ENCODE measurements at regions not wholly inside any gene's neighbourhood (a gene's known extent, or its start where the extent isn't known, plus 50 kb on each side); places are given as distances from the start of the nearest gene placed in this dataset.

GRCh38 chr6:95767897-95768463 lies 190.6 kb downstream of the MANEA start:
- no peak overlapping the region for H3K27ac ChIP-seq (ENCODE audit: low read depth, low read length)
- 100% methylated on average over 1 of the region's 4 CpGs for WGBS (ENCODE audit: extremely low coverage, insufficient coverage, insufficient read length)
- no peaks in the 10 kb centered on the region for H3K79me2 ChIP-seq (ENCODE audit: control insufficient read depth, insufficient read depth, low read length, poor library complexity)
- no peaks in the 10 kb centered on the region for H3K4me1 ChIP-seq (ENCODE audit: control insufficient read depth in 1 of 2, insufficient read depth in 2 of 2, low read length in 2 of 2)
- no peaks in the 10 kb centered on the region for H3K9me3 ChIP-seq (ENCODE audit: insufficient read depth, low read depth, low read length)
- H3K4ac ChIP-seq (ENCODE audit: low read depth, low read length), result no peak overlapping the region
- no peaks in the 10 kb centered on the region for H3K36me3 ChIP-seq (ENCODE audit: control insufficient read depth in 1 of 2, insufficient read depth in 2 of 2, low read length in 2 of 2)
- no peak overlapping the region for H3K18ac ChIP-seq (ENCODE audit: low read length)
- H3K9ac ChIP-seq (ENCODE audit: low read length), result no peak overlapping the region
- H2AFZ ChIP-seq (ENCODE audit: insufficient read depth, low read length, poor library complexity), result no peak overlapping the region
- no peak overlapping the region for H2AK5ac ChIP-seq (ENCODE audit: low read length)
- no peak overlapping the region for H2BK12ac ChIP-seq (ENCODE audit: low read length)
- no peak overlapping the region for H3K14ac ChIP-seq (ENCODE audit: low read length)
- H3K79me1 ChIP-seq (ENCODE audit: low read length), result no peaks in the 10 kb centered on the region
- DNase-seq, result no peak
- H3K23ac ChIP-seq (ENCODE audit: low read length), result no peak overlapping the region
- H3K4me3 ChIP-seq (ENCODE audit: low read depth, low read length), result no peak overlapping the region
- no peaks in the 10 kb centered on the region for H3K27me3 ChIP-seq (ENCODE audit: insufficient read depth, low read length)
- H4K12ac ChIP-seq (ENCODE audit: low read depth, low read length), result no peak overlapping the region
- H2BK120ac ChIP-seq (ENCODE audit: insufficient read depth, low read length, poor library complexity), result no peak overlapping the region
- H4K8ac ChIP-seq (ENCODE audit: low read depth, low read length), result no peak overlapping the region
- H3K4me2 ChIP-seq (ENCODE audit: low read length), result no peak overlapping the region
- H4K91ac ChIP-seq (ENCODE audit: low read depth, low read length), result no peak overlapping the region
- H2BK5ac ChIP-seq (ENCODE audit: low read depth, low read length, poor library complexity), result no peak overlapping the region

GRCh38 chr6:95768539-95768938 lies 191.2 kb downstream of the MANEA start:
- Histone ChIP-seq H3K9me3 (ENCODE audit: insufficient read depth, low read depth, low read length) (no peaks in the 10 kb centered on the region), H3K18ac (ENCODE audit: low read length) (no peak overlapping the region), H3K79me1 (ENCODE audit: low read length) (no peaks in the 10 kb centered on the region), H2BK12ac (ENCODE audit: low read length) (no peak overlapping the region), H4K12ac (ENCODE audit: low read depth, low read length) (no peak overlapping the region), H3K4me1 (ENCODE audit: control insufficient read depth in 1 of 2, insufficient read depth in 2 of 2, low read length in 2 of 2) (no peaks in the 10 kb centered on the region), H3K27me3 (ENCODE audit: insufficient read depth, low read length) (no peaks in the 10 kb centered on the region), H3K27ac (ENCODE audit: low read depth, low read length) (no peak overlapping the region), H3K14ac (ENCODE audit: low read length) (no peak overlapping the region), H3K4me2 (ENCODE audit: low read length) (no peak overlapping the region), H3K23ac (ENCODE audit: low read length) (no peak overlapping the region), H2BK120ac (ENCODE audit: insufficient read depth, low read length, poor library complexity) (no peak overlapping the region), H3K4ac (ENCODE audit: low read depth, low read length) (no peak overlapping the region), H4K91ac (ENCODE audit: low read depth, low read length) (no peak overlapping the region), H2AK5ac (ENCODE audit: low read length) (no peak overlapping the region), H2BK5ac (ENCODE audit: low read depth, low read length, poor library complexity) (no peak overlapping the region), H3K4me3 (ENCODE audit: low read depth, low read length) (no peak overlapping the region), H3K9ac (ENCODE audit: low read length) (no peak overlapping the region), H4K8ac (ENCODE audit: low read depth, low read length) (no peak overlapping the region), H2AFZ (ENCODE audit: insufficient read depth, low read length, poor library complexity) (no peak overlapping the region), H3K79me2 (ENCODE audit: control insufficient read depth, insufficient read depth, low read length, poor library complexity) (no peaks in the 10 kb centered on the region), H3K36me3 (ENCODE audit: control insufficient read depth in 1 of 2, insufficient read depth in 2 of 2, low read length in 2 of 2) (no peaks in the 10 kb centered on the region)
- DNase-seq, result no peak
- no CpG with 5 or more reads among the region's 3 CpGs for WGBS (ENCODE audit: extremely low coverage, insufficient coverage, insufficient read length)

DNA sequence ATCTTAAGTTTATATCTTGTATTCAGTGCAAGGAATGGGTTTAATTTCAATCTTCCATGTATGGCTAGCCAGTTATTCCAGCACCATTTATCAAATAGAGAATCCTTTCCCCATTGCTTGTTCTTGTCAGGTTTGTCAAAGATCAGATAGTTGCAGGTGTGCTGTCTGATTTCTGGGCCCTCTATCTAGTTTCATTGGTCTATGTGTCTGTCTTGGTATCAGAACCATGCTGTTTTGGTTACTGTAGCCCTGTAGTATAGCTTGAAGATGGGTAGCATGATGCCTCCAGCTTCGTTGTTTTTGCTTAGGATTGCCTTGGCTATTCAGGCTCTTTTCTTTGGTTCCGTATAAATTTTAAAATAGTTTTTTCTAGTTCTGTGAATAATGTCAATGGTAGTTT lies 200.0 kb downstream of the MANEA start:
- Histone ChIP-seq H3K79me1 (ENCODE audit: low read length) (no peaks in the 10 kb centered on the region), H2AK5ac (ENCODE audit: low read length) (no peak overlapping the region), H2BK120ac (ENCODE audit: insufficient read depth, low read length, poor library complexity) (no peak overlapping the region), H4K91ac (ENCODE audit: low read depth, low read length) (no peak overlapping the region), H3K18ac (ENCODE audit: low read length) (no peak overlapping the region), H3K79me2 (ENCODE audit: control insufficient read depth, insufficient read depth, low read length, poor library complexity) (no peaks in the 10 kb centered on the region), H3K4me1 (ENCODE audit: control insufficient read depth in 1 of 2, insufficient read depth in 2 of 2, low read length in 2 of 2) (no peaks in the 10 kb centered on the region), H4K8ac (ENCODE audit: low read depth, low read length) (no peak overlapping the region), H2BK5ac (ENCODE audit: low read depth, low read length, poor library complexity) (no peak overlapping the region), H2AFZ (ENCODE audit: insufficient read depth, low read length, poor library complexity) (no peak overlapping the region), H3K27me3 (ENCODE audit: insufficient read depth, low read length) (no peaks in the 10 kb centered on the region), H3K4me3 (ENCODE audit: low read depth, low read length) (no peak overlapping the region), H3K36me3 (ENCODE audit: control insufficient read depth in 1 of 2, insufficient read depth in 2 of 2, low read length in 2 of 2) (no peaks in the 10 kb centered on the region), H3K4ac (ENCODE audit: low read depth, low read length) (no peak overlapping the region), H3K9ac (ENCODE audit: low read length) (no peak overlapping the region), H3K14ac (ENCODE audit: low read length) (no peak overlapping the region), H3K9me3 (ENCODE audit: insufficient read depth, low read depth, low read length) (no peaks in the 10 kb centered on the region), H4K12ac (ENCODE audit: low read depth, low read length) (no peak overlapping the region), H3K4me2 (ENCODE audit: low read length) (no peak overlapping the region), H3K27ac (ENCODE audit: low read depth, low read length) (no peak overlapping the region), H3K23ac (ENCODE audit: low read length) (no peak overlapping the region), H2BK12ac (ENCODE audit: low read length) (no peak overlapping the region)
- WGBS (ENCODE audit: extremely low coverage, insufficient coverage, insufficient read length), result no CpG with 5 or more reads among the region's 2 CpGs
- DNase-seq, result no peak

GRCh38 chr6:95780037-95780436 lies 202.7 kb downstream of the MANEA start:
- Histone ChIP-seq H3K36me3 (ENCODE audit: control insufficient read depth in 1 of 2, insufficient read depth in 2 of 2, low read length in 2 of 2) (no peaks in the 10 kb centered on the region), H4K8ac (ENCODE audit: low read depth, low read length) (no peak overlapping the region), H3K4me3 (ENCODE audit: low read depth, low read length) (no peak overlapping the region), H3K9me3 (ENCODE audit: insufficient read depth, low read depth, low read length) (no peaks in the 10 kb centered on the region), H3K23ac (ENCODE audit: low read length) (no peak overlapping the region), H3K27me3 (ENCODE audit: insufficient read depth, low read length) (no peaks in the 10 kb centered on the region), H3K4me1 (ENCODE audit: control insufficient read depth in 1 of 2, insufficient read depth in 2 of 2, low read length in 2 of 2) (no peaks in the 10 kb centered on the region), H2BK12ac (ENCODE audit: low read length) (no peak overlapping the region), H3K4ac (ENCODE audit: low read depth, low read length) (no peak overlapping the region), H3K79me2 (ENCODE audit: control insufficient read depth, insufficient read depth, low read length, poor library complexity) (no peaks in the 10 kb centered on the region), H3K18ac (ENCODE audit: low read length) (no peak overlapping the region), H4K12ac (ENCODE audit: low read depth, low read length) (no peak overlapping the region), H2BK120ac (ENCODE audit: insufficient read depth, low read length, poor library complexity) (no peak overlapping the region), H4K91ac (ENCODE audit: low read depth, low read length) (no peak overlapping the region), H2AFZ (ENCODE audit: insufficient read depth, low read length, poor library complexity) (no peak overlapping the region), H3K27ac (ENCODE audit: low read depth, low read length) (no peak overlapping the region), H3K14ac (ENCODE audit: low read length) (no peak overlapping the region), H2AK5ac (ENCODE audit: low read length) (no peak overlapping the region), H3K9ac (ENCODE audit: low read length) (no peak overlapping the region), H3K79me1 (ENCODE audit: low read length) (no peaks in the 10 kb centered on the region), H3K4me2 (ENCODE audit: low read length) (no peak overlapping the region), H2BK5ac (ENCODE audit: low read depth, low read length, poor library complexity) (no peak overlapping the region)
- WGBS (ENCODE audit: extremely low coverage, insufficient coverage, insufficient read length), result no CpG with 5 or more reads among the region's 1 CpG
- DNase-seq, result no peak

Data from trophoblast cell (in vitro differentiated cells and primary cell).